Lower leg skin (tissue), 4 donors: ENCODE measurements at regions not wholly inside any gene's neighbourhood (a gene's known extent, or its start where the extent isn't known, plus 50 kb on each side); places are given as distances from the start of the nearest gene placed in this dataset.

ENCODE experiments used
- DNase-seq, 2 donors: peaks; one replicate each; pipeline ENCODE4 v3.0.0-alpha.2; 2019; ENCODE audit warnings: low spot score in 2 of 2
- H3K4me3 ChIP-seq: fragments of 200-600 bp; sonication (generic); 2 replicates; pipeline ENCODE4 v1.5.1; 2017; ENCODE audit warnings: mild to moderate bottlenecking, low read depth; ENCODE audit not compliant: poor library complexity, severe bottlenecking
- POLR2A ChIP-seq, 2 donors: fragments of 450-650 bp; IDR thresholded peaks; one replicate each; pipeline ENCODE4 v1.6.1; 2016 to 2017; ENCODE audit warnings: antibody characterized with exemption in 2 of 2, mild to moderate bottlenecking in 1 of 2, moderate library complexity in 1 of 2
- WGBS, 2 donors: methylation state at CpG; one replicate each; pipeline ENCODE4 v1.1.5; 2018; 5-methylcytosine and 5-hydroxymethylcytosine counted together
- intact Hi-C: fragments of 100-400 bp; cut with DNase I; formaldehyde crosslinking; loops from one replicate; pipeline ENCODE4 v1.15.0; 2023; ENCODE audit warnings: low total_unique reads
- TF ChIP-seq, protein P1 (sequence below), 3 donors: fragments of 450-650 bp; IDR thresholded peaks; one replicate each; pipeline ENCODE4 v1.5.1; 2016; ENCODE audit warnings: antibody characterized with exemption in 3 of 3, mild to moderate bottlenecking in 3 of 3, moderate library complexity in 2 of 3

- TF ChIP-seq POLR2A (IDR thresholded peaks at IDR 0.05) = no peak
- TF ChIP-seq, protein P1, sequence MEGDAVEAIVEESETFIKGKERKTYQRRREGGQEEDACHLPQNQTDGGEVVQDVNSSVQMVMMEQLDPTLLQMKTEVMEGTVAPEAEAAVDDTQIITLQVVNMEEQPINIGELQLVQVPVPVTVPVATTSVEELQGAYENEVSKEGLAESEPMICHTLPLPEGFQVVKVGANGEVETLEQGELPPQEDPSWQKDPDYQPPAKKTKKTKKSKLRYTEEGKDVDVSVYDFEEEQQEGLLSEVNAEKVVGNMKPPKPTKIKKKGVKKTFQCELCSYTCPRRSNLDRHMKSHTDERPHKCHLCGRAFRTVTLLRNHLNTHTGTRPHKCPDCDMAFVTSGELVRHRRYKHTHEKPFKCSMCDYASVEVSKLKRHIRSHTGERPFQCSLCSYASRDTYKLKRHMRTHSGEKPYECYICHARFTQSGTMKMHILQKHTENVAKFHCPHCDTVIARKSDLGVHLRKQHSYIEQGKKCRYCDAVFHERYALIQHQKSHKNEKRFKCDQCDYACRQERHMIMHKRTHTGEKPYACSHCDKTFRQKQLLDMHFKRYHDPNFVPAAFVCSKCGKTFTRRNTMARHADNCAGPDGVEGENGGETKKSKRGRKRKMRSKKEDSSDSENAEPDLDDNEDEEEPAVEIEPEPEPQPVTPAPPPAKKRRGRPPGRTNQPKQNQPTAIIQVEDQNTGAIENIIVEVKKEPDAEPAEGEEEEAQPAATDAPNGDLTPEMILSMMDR (IDR thresholded peaks at IDR 0.05) = no peak
- no peak overlapping the region for H3K4me3 ChIP-seq
- no peak for DNase-seq
- WGBS, 2 donors = 81 to 91% methylated on average over 2 of the region's 2 CpGs
- intact Hi-C loops = no loop called here
Measured at GRCh38 chr12:97753332-97753731, 290.7 kb downstream of the RMST start.

- 83 to 87% methylated on average over 3 of the region's 3 CpGs for WGBS, 2 donors
- intact Hi-C loops = no loop called here
Measured at GRCh38 chr12:97754306-97754705, 291.7 kb downstream of the RMST start.

GRCh38 chr12:97756066-97756666 lies 293.6 kb downstream of the RMST start:
- no peak for DNase-seq
- TF ChIP-seq, protein P1 (IDR thresholded peaks at IDR 0.05) = no peak
- TF ChIP-seq POLR2A (IDR thresholded peaks at IDR 0.05) = no peak
- intact Hi-C loops = no loop called here
- WGBS, 2 donors = 58 to 69% methylated on average over 10 of the region's 10 CpGs
- H3K4me3 ChIP-seq = no peak overlapping the region

More at GRCh38 chr12:97754306-97754705, 291.7 kb downstream of the RMST start:
- no peak overlapping the region for H3K4me3 ChIP-seq
- TF ChIP-seq, protein P1 (IDR thresholded peaks at IDR 0.05) = no peak
- no peak for TF ChIP-seq POLR2A (IDR thresholded peaks at IDR 0.05)
- DNase-seq = no peak

GRCh38 chr12:97756741-97757140 lies 294.1 kb downstream of the RMST start:
- no peak overlapping the region for H3K4me3 ChIP-seq
- TF ChIP-seq, protein P1 (IDR thresholded peaks at IDR 0.05) = no peak
- TF ChIP-seq POLR2A (IDR thresholded peaks at IDR 0.05) = no peak
- intact Hi-C loops = no loop called here
- 71 to 92% methylated on average over 2 of the region's 2 CpGs for WGBS, 2 donors
- no peak for DNase-seq

DNA sequence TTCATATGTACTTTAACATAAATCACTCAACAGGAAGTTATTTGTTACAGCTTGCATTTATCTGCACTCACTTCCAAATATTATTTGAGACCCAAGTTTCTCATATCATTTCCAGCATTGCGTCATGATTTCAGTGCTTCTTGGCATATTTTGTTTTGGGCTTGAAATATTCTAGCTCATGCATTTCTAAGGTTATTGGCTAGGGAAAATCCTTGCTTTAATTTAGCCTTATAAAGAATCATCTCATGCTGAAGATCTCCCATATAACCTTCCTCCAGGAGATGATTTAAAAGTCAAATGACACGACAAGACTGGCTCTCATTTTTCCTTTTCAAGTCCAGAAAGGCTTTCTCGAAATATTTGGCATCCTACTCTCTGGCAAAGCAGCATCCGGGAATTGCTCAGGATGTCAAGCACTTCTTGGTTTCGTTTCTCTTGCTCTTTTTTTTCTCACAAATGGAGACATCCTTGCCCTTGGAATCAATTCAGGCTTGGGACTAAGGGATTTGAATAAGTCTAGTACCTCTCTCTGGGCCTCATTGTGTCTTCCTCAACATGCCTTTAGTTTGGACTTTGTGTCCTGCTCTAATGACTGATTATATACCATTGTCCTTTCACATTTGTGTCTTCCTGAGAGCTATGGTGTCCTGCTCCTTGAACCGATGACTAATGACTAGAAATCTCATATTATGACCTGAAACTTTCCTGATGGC lies 295.0 kb downstream of the RMST start:
- no peak for DNase-seq
- WGBS, 2 donors = 33 to 36% methylated on average over 6 of the region's 6 CpGs
- TF ChIP-seq POLR2A (IDR thresholded peaks at IDR 0.05) = no peak
- TF ChIP-seq, protein P1 (IDR thresholded peaks at IDR 0.05) = no peak
- intact Hi-C loops = no loop called here
- no peak overlapping the region for H3K4me3 ChIP-seq

- intact Hi-C loops = no loop called here
- TF ChIP-seq POLR2A (IDR thresholded peaks at IDR 0.05) = no peak
- TF ChIP-seq, protein P1 (IDR thresholded peaks at IDR 0.05) = no peak
- H3K4me3 ChIP-seq = no peak overlapping the region
- no peak for DNase-seq
- WGBS, 2 donors = 26 to 34% methylated on average over 1 of the region's 1 CpG
Measured at GRCh38 chr12:97758194-97758501, 295.5 kb downstream of the RMST start.
